GM12892 (cell line): ENCODE measurements at regions not wholly inside any gene's neighbourhood (a gene's known extent, or its start where the extent isn't known, plus 50 kb on each side); places are given as distances from the start of the nearest gene placed in this dataset.

ENCODE experiments used
- DNase-seq: peaks from one replicate; pipeline ENCODE4 v3.0.0; 2011; ENCODE audit not compliant: insufficient read length
- FAIRE-seq: peaks from 2 replicates; lab custom pipeline; 2011; peaks lifted over from hg19 to GRCh38; lab: Jason Lieb, UNC
- POLR2A ChIP-seq: IDR thresholded peaks from 2 replicates; pipeline ENCODE4 v1.6.1; 2011; ENCODE audit warnings: low read depth, low read length, control low read depth
- POLR2AphosphoS5 ChIP-seq: IDR thresholded peaks from 2 replicates; pipeline ENCODE4 v1.6.1; 2011; ENCODE audit warnings: low read depth, low read length, control low read depth
- TAF1 ChIP-seq: IDR thresholded peaks from 2 replicates; pipeline ENCODE4 v1.6.1; 2011; ENCODE audit warnings: low read depth, mild to moderate bottlenecking, control low read depth, low read length, borderline replicate concordance

GRCh38 chr6:90429713-90430112, 133.1 kb upstream of the BACH2 start:
- TF ChIP-seq TAF1 = no peak
- no peak for TF ChIP-seq POLR2A
- no peak for TF ChIP-seq POLR2AphosphoS5
- DNase-seq = no peak
- FAIRE-seq = no peak

GRCh38 chr6:90428514-90428913, 131.9 kb upstream of the BACH2 start:
- FAIRE-seq = no peak
- no peak for DNase-seq

GRCh38 chr6:90425161-90425641, 128.6 kb upstream of the BACH2 start:
- FAIRE-seq (peak; percentile 74), DNase-seq (no peak)
- TF ChIP-seq TAF1 (no peak), POLR2A (no peak), POLR2AphosphoS5 (no peak)

More at GRCh38 chr6:90428514-90428913, 131.9 kb upstream of the BACH2 start:
- TF ChIP-seq POLR2AphosphoS5 = no peak

- peak; percentile 44 for FAIRE-seq
- no peak for TF ChIP-seq POLR2A
- TF ChIP-seq POLR2AphosphoS5 = no peak
- TF ChIP-seq TAF1 = no peak
- no peak for DNase-seq
Observed at GRCh38 chr6:90424580-90424979, 127.9 kb upstream of the BACH2 start.

- DNase-seq = no peak
- TF ChIP-seq TAF1 (no peak), POLR2A (no peak), POLR2AphosphoS5 (no peak)
Observed at GRCh38 chr6:90421666-90422065, 125.0 kb upstream of the BACH2 start.

GRCh38 chr6:90420500-90420899, 123.9 kb upstream of the BACH2 start:
- DNase-seq = no peak
- TF ChIP-seq POLR2A (no peak), POLR2AphosphoS5 (no peak), TAF1 (no peak)
- FAIRE-seq = no peak

More at GRCh38 chr6:90421666-90422065, 125.0 kb upstream of the BACH2 start:
- FAIRE-seq = no peak

- FAIRE-seq (no peak), DNase-seq (no peak)
- no peak for TF ChIP-seq TAF1
- no peak for TF ChIP-seq POLR2AphosphoS5
- no peak for TF ChIP-seq POLR2A
Observed at GRCh38 chr6:90417385-90417784, 120.7 kb upstream of the BACH2 start.

GRCh38 chr6:90416322-90416721, 119.7 kb upstream of the BACH2 start:
- DNase-seq (no peak), FAIRE-seq (no peak)
- TF ChIP-seq TAF1 (no peak), POLR2A (no peak), POLR2AphosphoS5 (no peak)

- FAIRE-seq (no peak), DNase-seq (no peak)
- no peak for TF ChIP-seq POLR2AphosphoS5
- TF ChIP-seq TAF1 = no peak
- TF ChIP-seq POLR2A = no peak
Observed at GRCh38 chr6:90415178-90415577, 118.5 kb upstream of the BACH2 start.

- no peak for TF ChIP-seq POLR2A
- no peak for TF ChIP-seq POLR2AphosphoS5
- no peak for TF ChIP-seq TAF1
- no peak for FAIRE-seq
Observed at GRCh38 chr6:90414352-90414751, 117.7 kb upstream of the BACH2 start.

GRCh38 chr6:90413867-90414266, 117.2 kb upstream of the BACH2 start:
- FAIRE-seq (peak; percentile 21), DNase-seq (peak; percentile 30)
- TF ChIP-seq TAF1 (no peak), POLR2AphosphoS5 (no peak), POLR2A (no peak)

More at GRCh38 chr6:90414352-90414751, 117.7 kb upstream of the BACH2 start:
- no peak for DNase-seq

GRCh38 chr6:90413396-90413795, 116.8 kb upstream of the BACH2 start:
- TF ChIP-seq TAF1 = no peak
- no peak for TF ChIP-seq POLR2A
- no peak for TF ChIP-seq POLR2AphosphoS5

More at GRCh38 chr6:90413396-90413795, 116.8 kb upstream of the BACH2 start:
- no peak for FAIRE-seq
- DNase-seq = no peak
